ENCODE measurements at regions not wholly inside any gene's neighbourhood (a gene's known extent, or its start where the extent isn't known, plus 50 kb on each side); places are given as distances from the start of the nearest gene placed in this dataset.

DNA sequence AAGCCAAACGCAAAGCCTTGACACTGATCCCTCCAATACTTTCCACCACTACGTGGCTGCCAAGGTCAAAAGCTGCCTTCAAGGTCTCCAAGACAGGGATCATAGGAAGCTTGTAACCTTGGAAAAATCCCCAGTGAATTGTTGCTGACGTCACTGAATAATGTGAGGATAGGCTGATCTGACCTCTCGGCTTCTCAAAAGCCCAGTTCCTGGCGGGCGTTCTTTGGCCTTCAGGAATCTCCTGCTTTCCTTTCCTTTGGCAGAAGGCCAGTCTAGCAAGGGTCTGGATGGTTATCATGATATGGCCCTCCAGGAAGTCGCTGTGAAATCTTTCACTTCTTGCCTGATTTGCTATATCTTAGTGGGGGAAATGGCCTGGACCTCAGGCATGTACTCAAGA, 61.4 kb upstream of the TNFAIP3 start:
- CTCF ChIA-PET: no interaction called here
- no peaks in the 10 kb centered on the region; the same call in 1 of the 2 replicates for H3K4me1 ChIP-seq (ENCODE audit: control insufficient read depth, insufficient read depth, low read length)
- TF ChIP-seq, protein P1, sequence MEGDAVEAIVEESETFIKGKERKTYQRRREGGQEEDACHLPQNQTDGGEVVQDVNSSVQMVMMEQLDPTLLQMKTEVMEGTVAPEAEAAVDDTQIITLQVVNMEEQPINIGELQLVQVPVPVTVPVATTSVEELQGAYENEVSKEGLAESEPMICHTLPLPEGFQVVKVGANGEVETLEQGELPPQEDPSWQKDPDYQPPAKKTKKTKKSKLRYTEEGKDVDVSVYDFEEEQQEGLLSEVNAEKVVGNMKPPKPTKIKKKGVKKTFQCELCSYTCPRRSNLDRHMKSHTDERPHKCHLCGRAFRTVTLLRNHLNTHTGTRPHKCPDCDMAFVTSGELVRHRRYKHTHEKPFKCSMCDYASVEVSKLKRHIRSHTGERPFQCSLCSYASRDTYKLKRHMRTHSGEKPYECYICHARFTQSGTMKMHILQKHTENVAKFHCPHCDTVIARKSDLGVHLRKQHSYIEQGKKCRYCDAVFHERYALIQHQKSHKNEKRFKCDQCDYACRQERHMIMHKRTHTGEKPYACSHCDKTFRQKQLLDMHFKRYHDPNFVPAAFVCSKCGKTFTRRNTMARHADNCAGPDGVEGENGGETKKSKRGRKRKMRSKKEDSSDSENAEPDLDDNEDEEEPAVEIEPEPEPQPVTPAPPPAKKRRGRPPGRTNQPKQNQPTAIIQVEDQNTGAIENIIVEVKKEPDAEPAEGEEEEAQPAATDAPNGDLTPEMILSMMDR (IDR thresholded peaks at IDR 0.05): no peak
- TF ChIP-seq SIN3A (IDR thresholded peaks at IDR 0.05; ENCODE audit: borderline replicate concordance, insufficient read depth, low read depth, low read length) (no peak), POLR2AphosphoS5 (IDR thresholded peaks at IDR 0.05; ENCODE audit: low read depth, low read length) (no peak)

DNA sequence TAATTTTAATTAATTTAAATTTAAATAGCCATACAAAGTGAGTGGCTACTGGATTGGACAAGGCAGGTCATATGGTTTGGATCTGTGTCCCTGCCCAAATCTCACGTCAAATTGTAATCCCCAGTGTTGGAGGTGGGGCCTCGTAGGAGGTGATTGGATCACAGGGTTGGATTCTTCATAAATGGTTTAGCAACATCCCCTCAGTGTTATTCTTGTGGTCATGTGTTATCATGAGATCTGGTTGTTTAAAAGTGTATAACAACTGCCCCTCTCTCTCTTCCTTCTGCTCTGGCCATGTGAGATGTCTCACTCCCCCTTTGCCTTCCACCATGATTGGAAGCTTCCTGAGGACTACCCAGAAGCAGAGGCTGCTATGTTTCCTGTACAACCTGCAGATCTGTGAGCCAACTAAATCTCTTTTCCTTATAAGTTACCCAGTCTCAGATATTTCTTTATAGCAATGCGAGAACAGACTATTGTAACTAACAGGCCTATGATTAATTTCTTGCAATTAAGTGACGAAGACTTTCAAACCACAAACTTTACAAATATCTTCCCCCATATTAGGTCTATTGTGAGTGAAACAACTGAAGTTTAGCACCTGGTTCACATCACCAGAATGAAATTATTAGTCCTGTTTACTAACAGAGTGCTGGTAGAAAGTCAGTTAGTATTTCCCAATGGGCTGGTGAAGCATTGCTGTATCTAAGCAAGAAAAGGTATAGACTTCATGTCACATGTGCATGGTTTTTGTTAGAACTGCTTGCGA, 60.0 kb upstream of the TNFAIP3 start:
- TF ChIP-seq POLR2AphosphoS5 (IDR thresholded peaks at IDR 0.05; ENCODE audit: low read depth, low read length) (no peak), SIN3A (IDR thresholded peaks at IDR 0.05; ENCODE audit: borderline replicate concordance, insufficient read depth, low read depth, low read length) (no peak), TCF7L2 (IDR thresholded peaks at IDR 0.05; ENCODE audit: low read depth, low read length) (no peak)
- TF ChIP-seq, protein P1 (IDR thresholded peaks at IDR 0.05): no peak
- TF ChIP-seq, protein P2, sequence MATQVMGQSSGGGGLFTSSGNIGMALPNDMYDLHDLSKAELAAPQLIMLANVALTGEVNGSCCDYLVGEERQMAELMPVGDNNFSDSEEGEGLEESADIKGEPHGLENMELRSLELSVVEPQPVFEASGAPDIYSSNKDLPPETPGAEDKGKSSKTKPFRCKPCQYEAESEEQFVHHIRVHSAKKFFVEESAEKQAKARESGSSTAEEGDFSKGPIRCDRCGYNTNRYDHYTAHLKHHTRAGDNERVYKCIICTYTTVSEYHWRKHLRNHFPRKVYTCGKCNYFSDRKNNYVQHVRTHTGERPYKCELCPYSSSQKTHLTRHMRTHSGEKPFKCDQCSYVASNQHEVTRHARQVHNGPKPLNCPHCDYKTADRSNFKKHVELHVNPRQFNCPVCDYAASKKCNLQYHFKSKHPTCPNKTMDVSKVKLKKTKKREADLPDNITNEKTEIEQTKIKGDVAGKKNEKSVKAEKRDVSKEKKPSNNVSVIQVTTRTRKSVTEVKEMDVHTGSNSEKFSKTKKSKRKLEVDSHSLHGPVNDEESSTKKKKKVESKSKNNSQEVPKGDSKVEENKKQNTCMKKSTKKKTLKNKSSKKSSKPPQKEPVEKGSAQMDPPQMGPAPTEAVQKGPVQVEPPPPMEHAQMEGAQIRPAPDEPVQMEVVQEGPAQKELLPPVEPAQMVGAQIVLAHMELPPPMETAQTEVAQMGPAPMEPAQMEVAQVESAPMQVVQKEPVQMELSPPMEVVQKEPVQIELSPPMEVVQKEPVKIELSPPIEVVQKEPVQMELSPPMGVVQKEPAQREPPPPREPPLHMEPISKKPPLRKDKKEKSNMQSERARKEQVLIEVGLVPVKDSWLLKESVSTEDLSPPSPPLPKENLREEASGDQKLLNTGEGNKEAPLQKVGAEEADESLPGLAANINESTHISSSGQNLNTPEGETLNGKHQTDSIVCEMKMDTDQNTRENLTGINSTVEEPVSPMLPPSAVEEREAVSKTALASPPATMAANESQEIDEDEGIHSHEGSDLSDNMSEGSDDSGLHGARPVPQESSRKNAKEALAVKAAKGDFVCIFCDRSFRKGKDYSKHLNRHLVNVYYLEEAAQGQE (IDR thresholded peaks at IDR 0.05; ENCODE audit: insufficient read depth in 1 of 2, low read depth in 2 of 2, low read length in 1 of 2): no peak
- Histone ChIP-seq H3K4me1 (ENCODE audit: control insufficient read depth, insufficient read depth, low read length) (no peaks in the 10 kb centered on the region; the same call in none of the 2 replicates), H3K27me3 (ENCODE audit: control insufficient read depth, insufficient read depth, low read length) (no peaks in the 10 kb centered on the region), H3K4me3 (ENCODE audit: low read depth in 2 of 2, low read length in 2 of 2) (no peak overlapping the region), H3K27ac (ENCODE audit: low read length) (no peak overlapping the region), H3K9me3 (ENCODE audit: control insufficient read depth, insufficient read depth, low read depth, low read length) (no peaks in the 10 kb centered on the region), H3K36me3 (ENCODE audit: control insufficient read depth, insufficient read depth, low read length) (no peaks in the 10 kb centered on the region)
- CTCF ChIA-PET: no interaction called here
- intact Hi-C loops (cut with micrococcal nuclease; ENCODE audit: unreplicated experiment): no loop called here
- POLR2A ChIA-PET: no interaction called here
- BruUV-seq (replicated peaks): no TSS peak
- in situ Hi-C loops (cut with HindIII; ENCODE audit: low pct_unique_long_range_greater_than_20kb, low sequenced_read_pairs): no loop called here
- ATAC-seq: no peak
- DNase-seq (ENCODE audit: low read depth, low spot score): no peak

More for the DNA sequence above, 61.4 kb upstream of the TNFAIP3 start:
- intact Hi-C loops (cut with micrococcal nuclease; ENCODE audit: unreplicated experiment) (loop anchor here (1.0 kb wide), 1 partner anchor 35 kb away; no protein-coding TSS in a partner anchor), in situ Hi-C loops (cut with HindIII; ENCODE audit: low pct_unique_long_range_greater_than_20kb, low sequenced_read_pairs) (no loop called here)
- ATAC-seq (no peak), DNase-seq (ENCODE audit: low read depth, low spot score) (no peak)
- Histone ChIP-seq H3K4me3 (ENCODE audit: low read depth in 2 of 2, low read length in 2 of 2) (no peak overlapping the region), H3K9me3 (ENCODE audit: control insufficient read depth, insufficient read depth, low read depth, low read length) (no peaks in the 10 kb centered on the region), H3K27me3 (ENCODE audit: control insufficient read depth, insufficient read depth, low read length) (no peaks in the 10 kb centered on the region), H3K27ac (ENCODE audit: low read length) (no peak overlapping the region), H3K36me3 (ENCODE audit: control insufficient read depth, insufficient read depth, low read length) (no peaks in the 10 kb centered on the region)
- no TSS peak for BruUV-seq (replicated peaks)
- POLR2A ChIA-PET: no interaction called here

Measured in Panc1 (cell line).